ENCODE measurements at regions not wholly inside any gene's neighbourhood (a gene's known extent, or its start where the extent isn't known, plus 50 kb on each side); places are given as distances from the start of the nearest gene placed in this dataset.
"Not testable (repeated sequence)": the region's sequence is repeated elsewhere in the genome, so short reads cannot be mapped to it uniquely, and the experiment has no call there.

- H3K9me3 ChIP-seq; H3K36me3 ChIP-seq; H3K27me3 ChIP-seq; H3K4me3 ChIP-seq (ENCODE audit: low read depth in 1 of 2, low read length in 1 of 2); H3K27ac ChIP-seq; H3K4me1 ChIP-seq (ENCODE audit: control insufficient read depth in 1 of 2, insufficient read depth in 1 of 2, low read depth in 1 of 2, low read length in 1 of 2): not testable (repeated sequence)
These were observed 104.5 kb downstream of the ART5 start for GRCh38 chr11:3537254-3537653.

DNA sequence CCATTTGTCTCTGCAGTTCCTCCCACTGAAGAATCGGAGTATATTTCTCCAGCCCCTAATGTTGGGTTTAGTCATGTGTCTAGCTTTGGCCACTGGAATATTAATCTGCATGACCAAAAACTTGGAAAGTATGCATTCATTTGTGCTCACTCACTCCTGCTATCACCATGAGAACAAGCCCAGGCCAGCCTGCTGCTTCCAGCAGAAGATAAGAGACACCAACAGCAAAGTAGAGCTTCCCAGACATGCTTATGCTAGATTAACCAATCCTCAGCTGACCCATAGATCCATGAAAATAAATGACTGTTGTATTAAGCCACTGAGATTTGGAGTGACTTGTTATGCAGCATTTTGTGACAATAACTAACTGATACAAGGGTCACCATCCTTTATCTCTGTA is 108.8 kb downstream of the ART5 start:
- H3K4me1 ChIP-seq (ENCODE audit: control insufficient read depth in 1 of 2, insufficient read depth in 1 of 2, low read depth in 1 of 2, low read length in 1 of 2); H3K36me3 ChIP-seq; H3K27ac ChIP-seq; H3K27me3 ChIP-seq; H3K4me3 ChIP-seq (ENCODE audit: low read depth in 1 of 2, low read length in 1 of 2); H3K9me3 ChIP-seq: not testable (repeated sequence)

GRCh38 chr11:3531280-3531679 is 110.5 kb downstream of the ART5 start:
- H3K4me1 ChIP-seq (ENCODE audit: control insufficient read depth in 1 of 2, insufficient read depth in 1 of 2, low read depth in 1 of 2, low read length in 1 of 2); H3K36me3 ChIP-seq; H3K9me3 ChIP-seq; H3K4me3 ChIP-seq (ENCODE audit: low read depth in 1 of 2, low read length in 1 of 2); H3K27me3 ChIP-seq; H3K27ac ChIP-seq: not testable (repeated sequence)

DNA sequence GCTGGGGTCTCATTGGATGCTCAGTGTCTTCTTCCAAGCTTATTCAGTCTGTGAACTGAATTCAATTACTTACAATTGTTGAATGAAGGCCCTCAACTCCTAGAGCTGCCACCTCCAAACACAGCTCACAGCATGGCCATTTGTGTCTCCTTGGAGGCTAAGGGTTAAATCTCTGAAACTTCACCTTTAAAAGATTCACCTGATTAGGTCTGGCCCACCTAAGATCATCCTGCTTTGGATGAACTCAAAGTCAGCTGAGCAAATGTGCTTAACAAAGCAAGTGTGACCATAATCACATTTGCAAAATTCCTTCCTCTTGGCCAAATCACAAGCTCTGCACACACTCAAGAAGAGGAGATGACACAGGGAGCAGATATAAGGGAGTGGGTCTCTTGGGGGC is 118.2 kb downstream of the ART5 start:
- H3K4me3 ChIP-seq (ENCODE audit: low read depth in 1 of 2, low read length in 1 of 2), result not testable (repeated sequence)

DNA sequence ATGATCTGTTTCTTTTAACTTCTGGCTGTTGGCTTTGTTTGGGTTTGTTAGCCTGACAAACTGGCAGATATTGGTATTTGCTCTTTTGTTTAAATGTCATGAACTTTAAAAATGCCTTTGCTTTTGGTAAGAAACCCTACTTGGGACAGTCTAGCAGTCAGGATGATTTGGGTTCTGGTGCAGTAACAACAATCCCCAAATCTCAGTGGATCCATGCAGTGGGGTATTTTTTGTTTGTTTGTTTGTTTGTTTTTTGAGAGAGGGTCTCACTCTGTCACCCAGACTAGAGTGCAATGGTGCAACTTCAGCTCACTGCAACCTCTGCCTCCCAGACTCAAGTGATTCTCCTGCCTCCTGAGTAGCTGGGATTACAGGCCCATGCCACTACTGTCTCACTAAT is 120.9 kb downstream of the ART5 start:
- H3K4me3 ChIP-seq (ENCODE audit: low read depth in 1 of 2, low read length in 1 of 2); H3K36me3 ChIP-seq; H3K27ac ChIP-seq; H3K9me3 ChIP-seq; H3K27me3 ChIP-seq; H3K4me1 ChIP-seq (ENCODE audit: control insufficient read depth in 1 of 2, insufficient read depth in 1 of 2, low read depth in 1 of 2, low read length in 1 of 2): not testable (repeated sequence)

More for the DNA sequence above, 118.2 kb downstream of the ART5 start:
- H3K27ac ChIP-seq; H3K36me3 ChIP-seq; H3K9me3 ChIP-seq; H3K27me3 ChIP-seq; H3K4me1 ChIP-seq (ENCODE audit: control insufficient read depth in 1 of 2, insufficient read depth in 1 of 2, low read depth in 1 of 2, low read length in 1 of 2): not testable (repeated sequence)

GRCh38 chr11:3519841-3520240 is 122.0 kb downstream of the ART5 start:
- not testable (repeated sequence) for H3K27ac ChIP-seq; H3K4me1 ChIP-seq (ENCODE audit: control insufficient read depth in 1 of 2, insufficient read depth in 1 of 2, low read depth in 1 of 2, low read length in 1 of 2); H3K27me3 ChIP-seq

GRCh38 chr11:3516934-3517567 is 124.7 kb downstream of the ART5 start:
- not testable (repeated sequence) for H3K36me3 ChIP-seq; H3K27me3 ChIP-seq; H3K4me3 ChIP-seq (ENCODE audit: low read depth in 1 of 2, low read length in 1 of 2); H3K9me3 ChIP-seq; H3K4me1 ChIP-seq (ENCODE audit: control insufficient read depth in 1 of 2, insufficient read depth in 1 of 2, low read depth in 1 of 2, low read length in 1 of 2); H3K27ac ChIP-seq

More at GRCh38 chr11:3519841-3520240, 122.0 kb downstream of the ART5 start:
- not testable (repeated sequence) for H3K9me3 ChIP-seq; H3K36me3 ChIP-seq; H3K4me3 ChIP-seq (ENCODE audit: low read depth in 1 of 2, low read length in 1 of 2)

DNA sequence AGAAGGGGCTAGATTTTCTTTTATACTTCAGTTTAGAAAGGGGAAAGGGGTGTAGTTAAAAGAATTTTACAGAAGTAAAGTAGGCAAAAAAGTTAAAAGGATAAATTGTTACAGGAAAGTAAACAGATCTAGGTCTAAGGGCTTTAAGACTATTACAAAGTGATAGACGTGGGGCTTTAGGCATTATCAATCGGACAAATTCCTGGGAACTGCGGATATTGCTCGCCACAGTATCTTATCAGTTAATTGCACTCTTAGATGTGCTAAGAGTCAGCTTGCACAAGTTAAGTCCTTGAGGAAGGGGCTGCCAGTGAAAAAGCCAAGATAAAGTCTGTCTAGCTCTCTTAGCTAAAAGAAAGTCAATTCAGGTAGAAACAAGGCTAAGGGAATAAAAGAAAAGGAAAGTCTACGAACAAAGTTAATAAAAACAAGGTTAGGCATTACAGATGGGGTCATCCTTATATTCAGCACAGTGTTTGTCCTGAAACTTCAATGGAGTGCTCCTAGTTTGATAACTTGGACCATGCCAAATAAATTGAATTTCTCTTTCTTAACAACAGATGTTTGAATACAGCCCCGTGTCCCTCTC is 125.4 kb downstream of the ART5 start:
- H3K4me3 ChIP-seq (ENCODE audit: low read depth in 1 of 2, low read length in 1 of 2); H3K27me3 ChIP-seq; H3K36me3 ChIP-seq; H3K4me1 ChIP-seq (ENCODE audit: control insufficient read depth in 1 of 2, insufficient read depth in 1 of 2, low read depth in 1 of 2, low read length in 1 of 2); H3K9me3 ChIP-seq; H3K27ac ChIP-seq: not testable (repeated sequence)

DNA sequence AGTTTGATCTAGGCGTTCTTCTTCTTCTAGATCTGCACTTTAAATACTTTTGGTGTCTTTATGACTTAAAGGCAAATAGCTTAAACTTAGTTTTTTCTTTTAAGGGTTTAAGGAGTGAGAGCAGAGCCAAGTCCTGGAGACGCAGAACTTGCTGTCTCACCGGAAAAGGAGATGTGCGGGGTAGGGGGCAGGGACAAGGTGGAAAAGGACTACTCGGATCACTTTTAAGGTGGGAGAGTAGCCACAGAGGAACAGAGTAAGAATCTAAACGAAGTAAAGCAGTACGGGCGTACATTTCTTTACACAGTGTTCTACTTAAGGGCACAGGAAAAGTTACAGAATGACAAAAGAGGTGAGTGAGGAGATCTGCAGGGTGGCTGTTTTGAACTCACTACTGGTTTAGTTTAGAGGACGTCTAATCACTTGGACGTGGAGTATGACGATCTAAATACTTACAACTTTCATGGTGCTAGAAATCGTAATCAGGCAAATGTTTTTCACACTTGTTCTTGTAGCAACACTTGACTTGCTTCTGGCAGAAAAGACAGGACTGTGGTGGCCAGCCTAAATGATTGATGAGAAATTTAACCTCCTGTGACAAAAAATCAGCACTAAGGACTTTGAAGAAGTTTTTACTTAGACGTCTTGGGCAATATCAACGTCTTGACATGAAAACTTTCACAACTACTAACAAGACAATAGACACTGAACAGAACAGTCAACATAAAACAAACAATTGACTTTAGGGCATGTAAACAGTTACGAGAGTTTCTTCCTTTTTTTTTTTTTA is 127.0 kb downstream of the ART5 start:
- not testable (repeated sequence) for H3K27ac ChIP-seq; H3K4me1 ChIP-seq (ENCODE audit: control insufficient read depth in 1 of 2, insufficient read depth in 1 of 2, low read depth in 1 of 2, low read length in 1 of 2); H3K27me3 ChIP-seq; H3K4me3 ChIP-seq (ENCODE audit: low read depth in 1 of 2, low read length in 1 of 2); H3K36me3 ChIP-seq; H3K9me3 ChIP-seq

DNA sequence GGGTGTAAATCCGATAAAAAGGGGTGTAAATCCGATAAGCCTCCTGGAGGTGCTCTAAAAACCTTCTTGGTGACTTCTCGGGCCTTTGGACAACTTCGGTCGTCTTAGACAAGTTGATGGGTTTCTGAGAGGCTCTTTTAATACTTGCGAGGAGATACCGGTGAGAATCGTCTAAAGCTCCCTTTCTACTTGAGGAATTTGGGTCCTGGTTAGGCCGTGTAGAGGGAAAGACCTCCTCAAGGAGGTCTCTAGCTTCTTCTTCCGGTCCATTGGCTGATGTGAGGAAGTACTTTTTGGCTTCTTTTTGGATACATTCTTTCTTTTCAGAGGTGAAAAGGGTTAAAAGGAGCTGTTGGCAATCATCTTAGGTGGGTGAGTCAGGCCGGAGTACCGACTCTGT is 128.5 kb downstream of the ART5 start:
- not testable (repeated sequence) for H3K9me3 ChIP-seq; H3K27ac ChIP-seq; H3K27me3 ChIP-seq; H3K4me3 ChIP-seq (ENCODE audit: low read depth in 1 of 2, low read length in 1 of 2); H3K36me3 ChIP-seq; H3K4me1 ChIP-seq (ENCODE audit: control insufficient read depth in 1 of 2, insufficient read depth in 1 of 2, low read depth in 1 of 2, low read length in 1 of 2)

GRCh38 chr11:3512751-3513150 is 129.0 kb downstream of the ART5 start:
- H3K27ac ChIP-seq, H3K27me3 ChIP-seq: not testable (repeated sequence)

DNA sequence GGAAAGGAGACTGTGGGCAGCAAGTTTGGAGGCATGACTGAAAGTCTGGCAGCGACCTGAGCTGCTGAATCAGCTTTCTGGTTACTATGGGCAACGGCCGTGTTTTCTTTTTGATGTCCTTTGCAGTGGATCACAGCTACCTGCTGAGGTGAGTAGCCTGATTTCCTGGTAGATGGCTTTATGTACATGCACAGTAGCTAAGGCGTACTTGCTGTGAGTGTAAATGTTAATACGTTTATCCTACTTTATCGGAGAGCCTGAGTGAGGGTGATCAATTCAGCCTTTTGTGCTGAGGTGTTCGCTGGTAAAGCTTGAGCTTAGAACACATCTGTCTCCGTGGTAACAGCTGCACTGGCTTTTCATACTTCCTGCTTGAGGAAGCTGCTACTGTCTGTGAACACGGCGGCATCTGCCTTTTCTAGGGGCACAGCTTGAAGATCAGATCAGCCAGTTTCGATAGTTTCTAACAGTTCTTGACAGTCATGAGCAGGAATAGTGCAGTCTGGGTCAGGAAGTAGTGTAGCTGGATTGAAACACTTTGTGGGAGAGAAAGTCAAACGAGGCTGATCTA is 129.6 kb downstream of the ART5 start:
- not testable (repeated sequence) for H3K9me3 ChIP-seq; H3K4me3 ChIP-seq (ENCODE audit: low read depth in 1 of 2, low read length in 1 of 2); H3K4me1 ChIP-seq (ENCODE audit: control insufficient read depth in 1 of 2, insufficient read depth in 1 of 2, low read depth in 1 of 2, low read length in 1 of 2); H3K27me3 ChIP-seq; H3K27ac ChIP-seq; H3K36me3 ChIP-seq

More at GRCh38 chr11:3512751-3513150, 129.0 kb downstream of the ART5 start:
- not testable (repeated sequence) for H3K4me3 ChIP-seq (ENCODE audit: low read depth in 1 of 2, low read length in 1 of 2); H3K4me1 ChIP-seq (ENCODE audit: control insufficient read depth in 1 of 2, insufficient read depth in 1 of 2, low read depth in 1 of 2, low read length in 1 of 2); H3K9me3 ChIP-seq; H3K36me3 ChIP-seq

GRCh38 chr11:3511416-3512132 is 130.2 kb downstream of the ART5 start:
- H3K4me1 ChIP-seq (ENCODE audit: control insufficient read depth in 1 of 2, insufficient read depth in 1 of 2, low read depth in 1 of 2, low read length in 1 of 2); H3K27me3 ChIP-seq; H3K9me3 ChIP-seq; H3K36me3 ChIP-seq; H3K4me3 ChIP-seq (ENCODE audit: low read depth in 1 of 2, low read length in 1 of 2); H3K27ac ChIP-seq: not testable (repeated sequence)

Measured in neutrophil (primary cell).